OCI-LY1 (cell line): ENCODE measurements at regions not wholly inside any gene's neighbourhood (a gene's known extent, or its start where the extent isn't known, plus 50 kb on each side); places are given as distances from the start of the nearest gene placed in this dataset.

Experiments used
- CTCF ChIP-seq: fragments of 200-600 bp; sonication (generic), shearing (Covaris generic); IDR thresholded peaks from 2 replicates; pipeline ENCODE4 v1.5.1; 2017; ENCODE audit warnings: mild to moderate bottlenecking, antibody characterized with exemption, low read length, moderate library complexity, mixed read lengths
- EZH2 ChIP-seq: fragments of 200-600 bp; sonication (generic), shearing (Covaris generic); IDR thresholded peaks from 2 replicates; pipeline ENCODE4 v1.8.0; 2017; ENCODE audit warnings: borderline replicate concordance, mixed run types, mild to moderate bottlenecking, antibody characterized with exemption, low read length, moderate library complexity, mixed read lengths

- no peak for TF ChIP-seq CTCF
- TF ChIP-seq EZH2, result no peak
Measured at GRCh38 chr18:28594034-28594433, 417.1 kb upstream of the CDH2 start.
